Hematopoietic multipotent progenitor cell treated with erythropoietin and hydrocortisone succinate and interleukin-3 and kit ligand, for 15 days (in vitro differentiated cells): ENCODE measurements at regions not wholly inside any gene's neighbourhood (a gene's known extent, or its start where the extent isn't known, plus 50 kb on each side); places are given as distances from the start of the nearest gene placed in this dataset.
"Not testable (repeated sequence)": the region's sequence is repeated elsewhere in the genome, so short reads cannot be mapped to it uniquely, and the experiment has no call there.

ENCODE experiments used
- DNase-seq: peaks from one replicate; pipeline ENCODE4 v3.0.0-alpha.2; 2015; ENCODE audit warnings: low spot score

- DNase-seq: no peak
These were observed 96.2 kb upstream of the RMP24 start for GRCh38 chr18:35876243-35876642.

DNA sequence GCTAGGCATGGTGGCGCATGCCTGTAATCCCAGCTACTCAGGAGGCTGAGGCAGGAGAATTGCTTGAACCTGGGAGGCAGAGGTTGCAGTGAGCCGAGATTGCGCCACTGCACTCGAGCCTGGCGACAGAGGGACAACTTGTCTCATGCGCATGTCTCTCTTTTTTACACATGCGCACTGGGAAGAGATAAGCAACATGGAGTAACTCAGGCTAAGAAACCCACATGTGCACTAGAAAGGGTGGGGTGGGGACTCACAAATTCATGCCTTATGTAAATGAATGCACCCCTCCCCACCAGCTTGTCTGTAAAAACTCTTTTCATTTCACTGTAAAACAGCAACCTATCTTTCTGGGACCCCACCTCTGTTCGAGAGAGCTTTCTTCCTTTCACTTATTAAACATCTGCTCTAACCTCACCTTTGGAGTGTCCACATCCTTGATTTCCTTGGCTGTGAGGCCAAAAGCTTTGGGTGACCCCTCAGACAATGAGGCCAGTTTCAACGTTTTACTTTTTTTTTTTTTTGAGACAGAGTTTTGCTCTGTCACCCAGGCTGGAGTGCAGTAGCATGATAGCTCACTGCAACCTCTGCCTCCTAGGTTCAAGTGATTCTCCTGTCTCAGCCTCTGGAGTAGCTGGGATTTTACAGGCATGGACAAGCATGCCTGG, 91.6 kb upstream of the RMP24 start:
- DNase-seq: no peak

GRCh38 chr18:35888329-35888728, 84.2 kb upstream of the RMP24 start:
- no peak for DNase-seq

GRCh38 chr18:35889677-35890076, 82.8 kb upstream of the RMP24 start:
- no peak for DNase-seq

- no peak for DNase-seq
These were observed 82.2 kb upstream of the RMP24 start for GRCh38 chr18:35890323-35890722.

GRCh38 chr18:35892118-35892517, 80.4 kb upstream of the RMP24 start:
- no peak for DNase-seq

- not testable (repeated sequence) for DNase-seq
These were observed 75.0 kb upstream of the RMP24 start for GRCh38 chr18:35897481-35897880.

GRCh38 chr18:35904389-35905037, 68.0 kb upstream of the RMP24 start:
- no peak for DNase-seq

- no peak for DNase-seq
These were observed 67.0 kb upstream of the RMP24 start for GRCh38 chr18:35905436-35905835.

DNA sequence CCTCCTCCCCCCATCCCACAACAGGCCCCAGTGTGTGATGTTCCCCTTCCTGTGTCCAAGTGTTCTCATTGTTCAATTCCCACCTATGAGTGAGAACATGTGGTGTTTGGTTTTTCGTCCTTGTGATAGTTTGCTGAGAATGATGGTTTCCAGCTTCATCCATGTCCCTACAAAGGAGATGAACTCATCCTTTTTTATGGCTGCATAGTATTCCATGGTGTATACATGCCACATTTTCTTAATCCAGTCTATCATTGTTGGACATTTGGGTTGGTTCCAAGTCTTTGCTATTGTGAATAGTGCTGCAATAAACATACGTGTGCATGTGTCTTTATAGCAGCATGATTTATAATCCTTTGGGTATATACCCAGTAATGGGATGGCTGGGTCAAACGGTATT, 66.2 kb upstream of the RMP24 start:
- not testable (repeated sequence) for DNase-seq

GRCh38 chr18:35910327-35910726, 62.2 kb upstream of the RMP24 start:
- DNase-seq: no peak

GRCh38 chr18:35912332-35912731, 60.1 kb upstream of the RMP24 start:
- DNase-seq: no peak

- no peak for DNase-seq
These were observed 57.4 kb upstream of the RMP24 start for GRCh38 chr18:35915056-35915455.

DNA sequence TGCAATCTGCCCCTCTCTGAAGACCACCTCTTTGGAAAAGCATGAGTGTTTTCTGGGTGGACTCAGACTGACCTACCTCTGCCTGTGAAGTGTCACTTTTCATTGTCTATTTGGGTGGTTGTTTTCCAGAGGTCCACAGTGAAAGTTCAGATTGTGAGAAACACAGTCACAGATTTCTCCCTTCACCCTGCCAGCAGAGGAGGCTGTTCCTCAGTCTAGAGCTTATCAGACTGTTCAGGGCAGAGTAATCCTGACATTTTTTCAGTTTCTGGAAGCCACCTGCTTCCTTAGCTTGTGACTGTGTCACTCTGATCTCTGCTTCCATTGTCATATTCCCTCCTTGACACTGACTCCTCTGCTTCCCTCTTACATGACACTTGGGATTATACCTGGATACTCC, 55.4 kb upstream of the RMP24 start:
- no peak for DNase-seq

GRCh38 chr18:35918564-35918963, 53.9 kb upstream of the RMP24 start:
- DNase-seq: no peak

- no peak for DNase-seq
These were observed 53.3 kb upstream of the RMP24 start for GRCh38 chr18:35919179-35919578.

- DNase-seq: no peak
These were observed 51.9 kb upstream of the RMP24 start for GRCh38 chr18:35920623-35921022.
